ENCODE measurements at regions not wholly inside any gene's neighbourhood (a gene's known extent, or its start where the extent isn't known, plus 50 kb on each side); places are given as distances from the start of the nearest gene placed in this dataset.

DNA sequence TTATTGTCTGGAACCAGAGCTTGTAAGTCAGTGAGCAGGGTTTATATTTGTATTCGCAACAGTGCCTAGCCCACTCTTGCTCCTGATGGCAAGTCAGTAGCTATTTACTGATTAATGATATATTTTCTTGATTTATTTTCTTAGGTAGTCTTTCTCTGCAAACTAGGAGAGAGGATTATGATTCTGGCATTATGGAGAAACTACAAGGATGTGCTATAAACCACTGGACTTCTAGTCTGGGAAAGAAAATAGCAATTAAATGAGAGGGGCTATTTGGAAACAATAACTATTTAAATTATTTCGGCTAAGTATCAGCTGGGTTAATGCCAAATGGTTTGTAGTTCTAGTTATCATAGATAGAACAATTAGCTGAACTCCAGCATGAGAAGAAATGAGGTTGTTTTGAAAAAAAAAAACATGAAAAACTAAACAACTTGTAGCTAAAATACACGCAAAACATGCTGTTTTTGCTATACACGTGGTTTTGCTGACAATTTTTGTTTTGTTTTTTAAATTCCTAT is 304.9 kb upstream of the TCF21 start:
- DNase-seq: no peak

DNA sequence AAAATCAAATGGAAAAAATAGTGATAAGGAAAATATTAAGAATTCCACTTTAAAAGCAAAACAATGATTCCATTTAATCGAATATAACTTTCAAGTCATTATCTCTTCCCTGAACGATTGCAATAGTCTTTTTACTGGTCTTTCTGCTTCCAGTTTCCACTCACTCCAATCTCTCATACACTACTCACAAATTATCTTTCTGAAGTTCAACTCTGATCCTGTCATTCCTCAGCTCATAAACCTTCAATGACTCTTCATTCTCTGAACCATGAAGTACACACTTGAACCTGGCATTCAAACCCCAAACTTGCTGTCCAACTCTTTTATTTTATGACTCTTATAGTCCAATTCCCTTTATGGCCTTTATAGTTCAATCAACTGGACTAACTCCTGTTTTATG is 304.1 kb upstream of the TCF21 start:
- DNase-seq: no peak

DNA sequence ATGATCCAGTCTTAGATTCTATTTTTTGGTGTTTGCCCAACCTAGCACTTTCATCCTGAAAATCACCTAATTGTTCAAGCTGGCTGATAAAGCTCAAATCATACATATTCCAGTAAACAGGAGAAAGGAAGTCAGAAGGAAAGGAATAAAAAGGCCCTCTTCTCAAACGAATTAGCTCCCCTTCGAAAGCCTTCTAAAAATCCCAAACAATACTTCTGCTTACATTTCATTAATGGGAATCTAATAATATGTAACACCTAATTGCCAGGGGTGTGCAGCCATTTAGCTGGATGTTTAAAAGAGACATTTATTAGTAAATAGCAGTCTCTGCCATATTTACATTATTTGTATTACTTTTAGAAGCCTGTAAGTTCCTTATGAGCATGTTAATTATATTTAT is 302.9 kb upstream of the TCF21 start:
- no peak for DNase-seq

DNA sequence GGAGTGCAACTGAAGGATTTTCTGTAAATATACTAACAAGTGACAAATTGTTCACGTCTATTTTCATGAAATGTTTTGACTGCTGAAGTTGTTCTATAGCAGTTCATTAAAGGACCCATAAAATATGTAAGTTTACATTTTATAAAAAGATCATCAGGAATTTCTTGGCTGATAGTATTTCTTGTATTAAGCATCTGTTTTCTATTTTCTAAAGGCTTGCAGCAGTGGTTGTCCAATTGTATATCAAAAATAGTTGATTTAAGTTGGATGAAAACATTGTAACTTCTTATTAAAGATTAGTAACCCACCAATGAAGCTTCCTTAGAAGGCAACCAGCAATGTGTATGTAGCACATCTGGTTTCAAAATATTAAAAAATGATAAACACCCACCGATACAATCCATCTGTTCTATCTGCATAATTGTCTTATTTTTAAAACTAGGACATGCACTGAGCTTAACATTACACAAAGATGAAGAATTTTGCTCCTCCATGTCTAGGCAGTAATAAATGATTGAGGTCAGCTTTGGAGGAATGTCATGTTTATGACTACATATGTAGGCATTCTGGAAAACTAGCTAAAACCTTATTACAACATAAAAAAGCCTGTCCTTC is 301.3 kb upstream of the TCF21 start:
- no peak for DNase-seq

DNA sequence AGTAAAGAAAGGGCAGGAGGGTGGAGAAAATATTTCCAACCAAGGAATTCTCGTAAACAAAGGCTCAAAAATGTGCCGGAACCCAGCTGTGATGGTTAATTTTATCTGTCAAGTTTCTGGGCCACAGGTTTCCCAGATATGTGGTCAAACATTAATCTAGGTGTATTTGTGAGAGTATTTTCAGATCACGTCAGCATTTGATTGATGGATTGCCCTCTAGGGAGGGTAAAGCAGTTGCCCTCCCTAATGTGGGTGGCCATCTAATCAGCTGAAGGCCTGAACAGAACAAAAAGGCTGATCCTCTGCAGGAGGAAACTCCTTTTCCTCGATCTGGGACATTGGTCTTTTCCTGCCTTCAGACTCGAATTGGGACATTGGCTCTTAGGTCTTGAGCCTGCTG is 298.7 kb upstream of the TCF21 start:
- DNase-seq: no peak

DNA sequence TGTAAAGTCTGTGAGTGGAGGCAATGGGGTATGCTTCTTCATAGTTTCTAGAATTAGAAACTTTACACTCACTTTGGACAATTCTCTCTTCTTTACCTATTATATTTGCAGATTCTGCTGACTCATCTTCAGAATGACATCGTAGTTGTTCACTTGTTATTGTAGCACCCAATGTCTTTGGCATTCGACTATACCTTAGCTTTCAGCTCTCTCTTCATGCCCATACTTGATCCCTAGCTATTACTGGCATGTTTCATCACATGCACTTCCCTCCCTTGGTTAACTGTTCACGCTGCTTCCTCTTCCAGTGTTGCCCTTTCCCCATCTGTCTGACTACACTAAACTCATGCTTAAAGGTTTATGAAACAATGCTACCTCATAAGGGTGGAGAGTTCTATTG is 298.1 kb upstream of the TCF21 start:
- DNase-seq: no peak

DNA sequence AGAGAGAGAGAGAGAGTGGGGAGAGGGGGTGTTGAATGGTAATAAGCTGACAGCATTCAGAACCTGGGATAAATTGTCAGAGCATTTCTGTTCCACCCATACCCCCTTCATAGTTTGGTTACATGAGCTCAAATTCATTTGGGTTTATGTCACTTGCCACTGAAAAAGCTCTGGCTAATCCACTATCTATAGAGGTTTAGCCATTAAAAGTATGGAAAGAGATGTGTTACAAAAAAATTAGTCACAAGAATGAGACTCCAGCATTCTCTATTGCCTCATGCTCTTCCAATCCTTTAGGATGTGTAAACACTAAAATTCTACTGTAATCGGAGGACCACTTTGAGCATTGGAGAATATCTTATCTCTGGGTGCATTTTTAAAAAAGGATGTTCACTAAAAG is 297.6 kb upstream of the TCF21 start:
- DNase-seq: no peak

DNA sequence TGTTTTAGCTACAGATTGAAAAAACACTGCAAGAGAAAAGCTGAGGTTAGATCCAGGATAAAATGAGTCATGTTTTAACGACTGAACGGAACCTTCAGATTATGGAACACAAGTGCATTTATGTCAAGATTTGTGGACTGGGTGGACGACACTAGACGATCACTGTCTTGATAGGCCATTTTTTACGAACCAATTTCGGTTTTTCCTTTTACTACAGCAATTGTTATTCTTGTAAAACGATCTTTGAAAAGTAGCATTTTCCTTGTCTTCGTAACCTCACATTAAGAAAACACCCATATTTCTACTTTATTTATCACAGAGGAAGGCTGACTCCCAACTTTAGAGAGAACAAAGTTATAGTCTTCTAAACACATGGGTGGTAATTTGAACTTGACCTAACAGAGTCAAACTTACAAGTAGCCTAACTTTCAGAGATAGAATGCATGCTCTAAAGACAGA is 294.2 kb upstream of the TCF21 start:
- no peak for DNase-seq

DNA sequence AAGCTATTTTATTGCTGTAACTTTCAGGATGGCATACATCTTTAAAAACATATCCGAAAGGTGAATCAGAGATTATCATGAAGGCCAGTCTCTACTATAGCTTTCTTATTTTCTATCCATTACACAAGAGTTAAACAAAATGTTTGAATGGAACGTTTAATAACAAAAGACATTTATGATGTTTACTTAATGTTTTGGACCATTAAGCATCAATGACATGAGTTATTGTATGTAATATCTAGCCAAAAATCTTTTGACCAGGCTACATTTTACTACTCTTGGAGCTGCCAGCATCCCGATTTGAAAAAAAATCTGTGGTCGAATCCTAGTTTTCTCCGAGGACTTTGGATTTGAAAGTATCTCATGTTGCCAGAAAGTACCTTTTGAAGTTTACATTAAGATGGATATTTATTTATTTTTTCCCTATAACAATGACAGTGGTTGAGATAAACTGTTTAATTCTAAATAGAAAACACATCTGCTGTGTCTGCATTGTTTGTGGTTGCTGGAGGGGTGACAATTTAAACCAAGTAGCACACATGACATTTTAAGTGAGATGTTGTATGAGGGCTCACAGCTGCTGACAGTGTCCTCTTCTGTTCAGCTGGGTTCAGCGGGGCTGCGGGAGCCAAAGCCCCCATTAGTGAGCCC is 293.7 kb upstream of the TCF21 start:
- DNase-seq: no peak

DNA sequence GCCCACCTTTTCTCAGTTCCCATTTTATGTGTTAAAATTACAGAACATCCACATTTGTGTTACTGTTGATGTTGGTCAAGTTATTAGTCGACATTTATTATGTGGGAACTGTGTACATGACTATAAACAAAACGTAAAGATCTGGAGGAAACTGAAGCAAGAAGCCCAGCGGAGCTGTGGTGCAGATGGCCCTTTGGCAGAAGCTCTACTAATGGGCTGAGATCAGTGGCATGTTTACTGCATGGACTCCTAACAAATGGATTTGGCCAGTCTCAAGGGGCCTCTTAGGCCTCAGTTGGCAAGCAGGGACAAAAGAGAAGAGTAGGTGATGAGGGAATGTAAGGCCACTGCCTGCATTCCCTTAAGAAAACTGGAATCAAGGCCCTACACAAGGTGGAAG is 282.1 kb upstream of the TCF21 start:
- DNase-seq: no peak

DNA sequence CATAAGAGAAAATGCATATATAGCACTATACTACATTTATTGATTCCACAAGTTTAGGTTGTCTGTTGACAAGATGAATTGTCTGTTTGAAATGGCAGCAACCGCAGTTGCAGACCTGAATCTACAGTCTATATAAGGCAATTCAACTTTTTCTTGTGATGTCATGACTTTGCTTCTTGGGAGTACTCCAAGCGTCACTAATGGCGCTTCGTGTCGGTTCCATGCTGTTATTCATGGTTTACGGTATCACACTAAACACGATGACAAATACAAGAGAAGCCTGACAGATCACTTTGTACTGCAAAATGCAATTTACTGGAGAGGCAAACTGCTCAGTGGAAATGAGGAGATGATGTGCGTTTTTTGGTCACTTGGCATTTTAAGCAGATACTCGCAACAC is 280.3 kb upstream of the TCF21 start:
- DNase-seq: no peak

DNA sequence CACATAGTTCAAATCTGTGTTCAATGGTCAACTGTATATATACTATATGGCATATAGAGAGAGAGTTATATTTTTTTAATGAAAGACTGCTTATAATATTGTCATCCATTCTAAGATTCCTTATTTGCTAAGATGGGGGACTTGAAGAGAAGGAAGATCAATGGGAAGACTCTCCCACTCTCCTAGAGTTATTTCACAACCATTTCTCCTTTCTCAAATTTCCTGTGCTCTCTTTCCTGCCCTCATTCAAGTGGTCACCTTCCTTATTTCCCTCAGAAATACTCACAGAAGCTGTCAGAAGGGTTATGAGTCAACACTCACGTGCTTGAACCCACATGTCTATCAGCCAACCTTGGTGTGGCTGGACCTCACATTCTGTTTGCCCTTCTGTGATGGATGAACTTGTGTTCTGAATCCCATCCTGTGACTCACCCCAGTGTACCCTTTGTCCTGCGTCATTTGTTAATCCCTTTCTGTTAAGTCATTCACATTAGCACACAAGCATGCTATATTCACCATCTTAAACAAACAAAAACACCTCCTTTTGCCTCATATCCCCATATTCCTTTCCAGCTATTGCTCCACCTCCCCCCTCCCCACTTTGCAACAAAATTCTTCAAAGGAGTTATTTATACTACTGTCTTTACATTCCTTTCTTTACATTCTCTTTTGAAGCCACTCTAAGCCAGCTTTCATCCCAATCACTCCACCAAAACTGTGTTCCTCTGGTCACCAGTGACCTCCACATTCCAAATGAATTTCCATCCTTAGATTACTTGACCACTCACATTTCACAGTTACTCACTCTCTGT is 279.3 kb upstream of the TCF21 start:
- DNase-seq: no peak

DNA sequence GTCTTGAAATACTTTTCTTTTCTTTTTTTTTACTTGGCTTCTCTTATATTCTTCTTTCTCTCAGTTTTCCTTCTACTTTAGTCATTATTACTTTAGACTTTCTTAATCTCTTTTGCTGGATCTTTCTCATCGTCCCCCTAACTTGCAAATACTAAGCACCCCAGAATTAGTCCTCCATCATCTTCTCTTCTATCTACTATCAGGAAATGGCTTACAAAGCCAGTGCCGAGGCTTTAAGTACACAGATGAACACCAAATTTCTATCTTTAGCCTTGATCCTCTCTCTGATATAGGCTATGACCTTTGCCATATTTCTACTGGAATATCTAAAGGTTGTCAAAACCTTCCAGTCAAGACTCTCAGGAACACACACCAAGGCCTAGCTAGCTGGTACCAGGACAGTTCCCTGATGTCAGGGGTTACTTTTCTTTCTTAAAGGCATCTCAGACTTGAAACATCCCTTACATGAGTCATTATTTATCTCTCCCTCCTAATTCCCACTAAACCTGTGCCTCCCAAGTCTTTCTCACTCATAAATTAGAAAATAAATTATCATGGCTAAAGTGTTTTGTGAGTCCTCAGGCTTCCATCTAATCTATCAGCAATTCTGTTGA is 278.6 kb upstream of the TCF21 start:
- no peak for DNase-seq

DNA sequence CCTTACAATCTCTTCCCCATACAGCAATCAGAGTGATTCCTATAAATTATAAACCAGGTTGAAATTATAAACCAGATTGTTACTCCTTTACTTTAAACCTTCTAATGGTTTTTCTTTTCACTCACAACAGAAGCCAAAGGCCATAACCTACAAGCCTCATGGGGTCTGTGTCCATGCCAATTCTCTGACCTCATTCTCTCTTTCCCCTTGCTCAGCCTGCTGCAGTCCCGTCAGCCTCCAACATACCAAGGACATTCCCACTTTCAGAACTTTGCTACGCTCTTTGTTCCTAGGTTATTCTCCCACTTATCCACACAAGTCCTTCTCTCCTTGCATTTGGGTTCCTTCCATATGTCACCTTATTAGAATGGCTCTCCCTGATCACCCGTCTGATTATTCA is 277.9 kb upstream of the TCF21 start:
- no peak for DNase-seq

DNA sequence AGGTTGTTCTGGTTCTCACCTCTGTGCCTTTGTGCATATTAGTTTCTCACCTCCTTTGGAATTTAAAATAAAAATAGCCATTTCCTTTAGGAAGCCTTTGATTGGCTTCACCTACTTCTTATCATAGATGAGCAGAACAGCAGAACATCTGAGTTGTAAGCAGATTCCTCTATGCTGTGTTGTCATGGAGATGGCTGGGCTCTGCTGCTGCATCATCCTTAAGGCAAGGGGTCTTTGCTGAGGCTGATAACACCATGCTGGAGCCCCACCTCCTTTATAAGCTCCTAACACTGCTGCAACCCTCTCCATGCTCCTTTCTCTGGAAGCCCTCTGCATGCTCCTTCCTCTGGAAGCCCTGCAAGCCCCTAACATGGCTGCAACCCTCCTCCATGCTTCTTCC is 276.5 kb upstream of the TCF21 start:
- DNase-seq: no peak

DNA sequence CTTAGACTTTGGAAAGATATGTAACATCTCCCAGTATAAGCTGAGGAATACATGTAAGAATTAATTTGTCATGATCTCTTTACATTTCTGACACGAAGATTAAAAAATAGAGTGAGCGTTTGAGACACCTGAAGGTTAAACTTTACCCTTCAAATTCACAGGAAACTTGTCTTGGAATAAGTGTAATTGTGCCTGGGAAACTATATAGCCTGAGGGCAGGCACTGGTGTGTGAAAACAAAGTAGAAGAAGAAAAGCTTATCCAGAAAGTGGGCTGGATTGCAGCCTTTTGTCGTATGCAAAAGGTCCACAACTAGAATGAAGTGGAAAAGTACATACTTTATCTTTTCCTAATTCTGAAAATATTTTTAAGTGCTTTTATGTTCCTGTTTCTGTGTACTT is 275.7 kb upstream of the TCF21 start:
- DNase-seq: no peak

DNA sequence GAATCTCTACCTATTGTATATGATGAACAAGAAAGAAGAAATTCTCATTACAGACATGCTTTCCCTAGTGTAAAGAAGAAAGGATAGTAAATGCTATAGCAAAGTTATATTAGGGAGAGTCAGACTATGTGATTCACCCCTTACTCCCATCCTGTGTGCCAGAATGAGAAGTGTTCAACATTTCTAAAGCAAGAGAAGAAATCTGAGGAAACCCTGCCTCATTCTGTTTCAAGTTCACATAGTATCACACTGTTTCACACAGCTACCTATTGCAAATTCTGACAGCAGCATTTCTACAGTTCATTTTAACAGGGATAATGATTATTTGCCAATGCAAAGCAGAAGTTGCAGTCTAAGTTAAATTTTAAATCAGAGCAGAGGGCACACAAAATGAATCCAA is 267.2 kb upstream of the TCF21 start:
- DNase-seq: no peak

DNA sequence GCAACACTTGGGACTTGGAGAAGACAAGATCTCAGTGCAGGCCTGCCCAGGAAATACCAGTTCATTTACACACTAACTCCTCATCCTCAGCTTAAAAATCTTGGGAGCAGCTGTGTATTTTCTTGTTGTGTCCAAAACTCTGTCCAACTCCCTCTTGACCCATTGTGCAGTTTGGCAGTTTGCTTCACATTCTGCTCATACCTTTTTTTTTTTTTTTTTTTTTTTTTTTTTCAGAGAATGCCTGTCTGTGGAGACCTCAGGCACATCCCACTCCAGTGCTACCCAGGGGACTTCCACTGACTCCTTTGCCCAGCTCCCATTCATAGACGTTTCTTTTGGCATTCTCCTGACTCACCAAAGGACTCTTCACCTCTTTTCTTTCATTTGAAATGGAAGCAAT is 265.8 kb upstream of the TCF21 start:
- DNase-seq: no peak

DNA sequence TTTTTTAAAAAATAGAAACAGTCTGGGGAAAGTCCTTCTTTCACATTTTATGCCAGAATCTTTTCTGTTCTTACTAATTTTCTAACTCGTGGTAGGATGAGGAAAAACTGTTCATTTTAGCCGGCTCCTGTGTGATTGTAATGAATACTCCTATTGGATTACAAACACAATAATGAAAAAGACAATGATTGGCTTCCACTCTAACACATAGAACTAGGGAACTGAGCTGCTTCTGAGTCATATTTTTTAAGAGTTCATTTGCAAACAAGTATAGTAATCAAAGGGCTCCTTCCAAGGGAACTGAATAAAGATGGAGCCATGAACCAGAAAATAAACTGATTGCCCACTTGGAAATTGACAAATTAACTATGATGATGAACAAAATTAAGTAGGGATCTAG is 265.3 kb upstream of the TCF21 start:
- no peak for DNase-seq

DNA sequence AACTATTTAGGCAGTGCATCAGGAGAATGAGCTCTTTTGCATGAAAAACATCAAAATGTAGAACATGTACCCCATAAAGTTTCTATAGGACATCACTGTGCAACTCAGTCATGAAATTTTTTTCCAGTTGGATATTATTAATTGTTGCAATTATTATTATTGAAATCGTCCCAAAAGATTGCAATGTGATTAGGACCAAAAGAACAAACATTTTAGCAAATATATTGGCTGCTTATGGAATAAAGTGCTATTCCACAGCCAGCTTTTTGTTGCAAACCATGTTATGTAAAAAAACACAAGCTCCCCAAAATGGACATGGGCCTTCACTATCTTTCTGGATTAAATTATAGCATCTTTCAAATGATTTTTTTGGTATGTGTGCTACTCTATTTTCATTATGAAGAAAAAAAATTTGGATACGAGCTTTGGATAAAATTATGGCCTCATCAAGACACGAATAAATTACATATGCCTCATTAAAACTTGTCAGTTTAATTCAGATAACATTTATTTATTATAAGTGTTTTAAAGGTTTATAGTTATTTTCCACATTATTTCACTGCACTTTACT is 262.7 kb upstream of the TCF21 start:
- DNase-seq: no peak

DNA sequence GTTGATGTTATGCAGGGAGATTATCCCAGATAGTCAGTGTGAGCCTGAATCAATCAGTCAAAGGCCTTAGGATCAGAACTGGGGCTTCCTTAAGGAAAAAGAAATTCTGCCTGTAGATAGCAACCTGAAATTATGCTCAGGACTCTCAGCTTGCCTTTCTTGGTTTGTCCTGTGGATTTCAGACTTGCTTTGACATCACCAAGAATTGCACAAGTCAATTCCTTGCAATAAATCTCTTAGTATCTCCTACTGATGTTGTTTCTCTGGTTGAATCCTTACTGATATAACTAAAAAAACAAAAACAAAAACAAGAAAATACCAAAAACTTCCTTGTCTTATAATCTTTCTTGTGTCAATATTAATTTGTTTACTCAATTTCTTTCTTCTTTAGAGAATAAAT is 258.9 kb upstream of the TCF21 start:
- DNase-seq: no peak

DNA sequence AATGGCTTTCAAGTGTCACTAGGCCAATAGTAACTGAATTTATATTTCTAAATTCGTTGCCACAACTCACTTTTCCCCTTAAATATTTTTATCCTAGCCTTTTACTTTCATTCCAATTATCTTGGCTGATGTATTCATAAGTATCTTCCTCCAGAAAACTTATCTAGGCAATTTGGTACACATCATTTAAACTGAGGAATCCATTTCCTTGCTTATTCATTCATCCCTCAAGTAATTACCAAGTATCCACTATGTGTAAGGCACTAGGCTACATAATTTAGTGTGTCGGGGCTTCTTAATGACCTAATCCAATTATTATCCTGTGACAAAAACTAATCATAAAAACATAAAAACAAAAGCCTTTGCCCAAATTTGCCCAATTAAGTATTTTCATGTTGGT is 258.3 kb upstream of the TCF21 start:
- DNase-seq: no peak

DNA sequence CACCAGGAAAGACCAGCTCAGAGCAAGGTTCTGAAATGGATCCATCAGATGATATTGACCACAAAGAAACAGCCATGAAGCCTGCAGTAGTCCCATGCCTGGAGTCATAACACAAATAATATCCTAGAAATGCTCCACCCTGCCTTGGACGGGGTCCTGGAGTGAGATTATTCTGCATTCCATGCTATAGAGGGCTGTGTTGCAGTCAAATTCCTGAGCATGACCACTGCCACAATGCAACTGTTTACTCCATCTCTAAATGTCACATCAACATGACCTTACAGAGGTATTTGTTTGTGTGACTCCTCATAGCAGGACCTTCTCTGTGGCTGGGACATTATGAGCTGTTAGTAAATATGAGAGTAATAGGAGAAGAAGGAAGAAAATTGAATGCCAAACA is 257.5 kb upstream of the TCF21 start:
- no peak for DNase-seq

Data from hippocampal formation (tissue), 2 donors.